Body of pancreas (tissue), 4 donors: ENCODE measurements at regions not wholly inside any gene's neighbourhood (a gene's known extent, or its start where the extent isn't known, plus 50 kb on each side); places are given as distances from the start of the nearest gene placed in this dataset.

Experiments used
- POLR2A ChIP-seq, 3 donors: fragments of 450-650 bp; IDR thresholded peaks; one replicate each; pipeline ENCODE4 v1.6.1; 2016; ENCODE audit warnings: antibody characterized with exemption in 3 of 3, mild to moderate bottlenecking in 2 of 3
- TF ChIP-seq, protein P1 (sequence below), 7 experiments: fragments of 450-650 bp in 4 of 7; fragments of 200-600 bp in 3 of 7; sonication (generic) in 3 of 7; IDR thresholded peaks; one replicate each; pipeline ENCODE4 v1.5.1; 2016 to 2019; ENCODE audit warnings: antibody characterized with exemption in 7 of 7

- TF ChIP-seq, protein P1, sequence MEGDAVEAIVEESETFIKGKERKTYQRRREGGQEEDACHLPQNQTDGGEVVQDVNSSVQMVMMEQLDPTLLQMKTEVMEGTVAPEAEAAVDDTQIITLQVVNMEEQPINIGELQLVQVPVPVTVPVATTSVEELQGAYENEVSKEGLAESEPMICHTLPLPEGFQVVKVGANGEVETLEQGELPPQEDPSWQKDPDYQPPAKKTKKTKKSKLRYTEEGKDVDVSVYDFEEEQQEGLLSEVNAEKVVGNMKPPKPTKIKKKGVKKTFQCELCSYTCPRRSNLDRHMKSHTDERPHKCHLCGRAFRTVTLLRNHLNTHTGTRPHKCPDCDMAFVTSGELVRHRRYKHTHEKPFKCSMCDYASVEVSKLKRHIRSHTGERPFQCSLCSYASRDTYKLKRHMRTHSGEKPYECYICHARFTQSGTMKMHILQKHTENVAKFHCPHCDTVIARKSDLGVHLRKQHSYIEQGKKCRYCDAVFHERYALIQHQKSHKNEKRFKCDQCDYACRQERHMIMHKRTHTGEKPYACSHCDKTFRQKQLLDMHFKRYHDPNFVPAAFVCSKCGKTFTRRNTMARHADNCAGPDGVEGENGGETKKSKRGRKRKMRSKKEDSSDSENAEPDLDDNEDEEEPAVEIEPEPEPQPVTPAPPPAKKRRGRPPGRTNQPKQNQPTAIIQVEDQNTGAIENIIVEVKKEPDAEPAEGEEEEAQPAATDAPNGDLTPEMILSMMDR (IDR thresholded peaks at IDR 0.05) = no peak
- no peak for TF ChIP-seq POLR2A (IDR thresholded peaks at IDR 0.05)
Measured at GRCh38 chrX:20477836-20478524, 211.3 kb upstream of the RPS6KA3 start.
